NCI-H446 treated with DMSO at 0.1 percent for 48 hours (cell line): ENCODE measurements at regions not wholly inside any gene's neighbourhood (a gene's known extent, or its start where the extent isn't known, plus 50 kb on each side); places are given as distances from the start of the nearest gene placed in this dataset.
A peak's percentile ranks its signal among the peaks of the same experiment; 100 is the strongest.

Experiments
- DNase-seq: peaks from one replicate; lab custom pipeline; 2025; lab: John Stamatoyannopoulos, UW

- no peak for DNase-seq
Measured at GRCh38 chr14:65877624-65878023, 465.1 kb downstream of the FUT8 start.

GRCh38 chr14:65878586-65878985 is 466.1 kb downstream of the FUT8 start:
- no peak for DNase-seq

GRCh38 chr14:65879248-65880009 is 466.9 kb downstream of the FUT8 start:
- DNase-seq, result no peak

- DNase-seq, result no peak
Measured at GRCh38 chr14:65880507-65880906, 468.0 kb downstream of the FUT8 start.

- no peak for DNase-seq
Measured at GRCh38 chr14:65881642-65882041, 469.1 kb downstream of the FUT8 start.

- no peak for DNase-seq
Measured at GRCh38 chr14:65888677-65889076, 476.1 kb downstream of the FUT8 start.

GRCh38 chr14:65892315-65892714 is 479.8 kb downstream of the FUT8 start:
- no peak for DNase-seq

- DNase-seq, result no peak
Measured at GRCh38 chr14:65900164-65900563, 487.6 kb downstream of the FUT8 start.

GRCh38 chr14:65901595-65901994 is 489.1 kb downstream of the FUT8 start:
- DNase-seq, result no peak

GRCh38 chr14:65904988-65905387 is 492.5 kb downstream of the FUT8 start:
- DNase-seq, result no peak

GRCh38 chr14:65906344-65906743 is 493.8 kb downstream of the FUT8 start:
- no peak for DNase-seq

GRCh38 chr14:65906948-65907347 is 494.4 kb downstream of the FUT8 start:
- DNase-seq, result no peak

GRCh38 chr14:65910108-65910786 is 497.7 kb downstream of the FUT8 start:
- DNase-seq, result peak; percentile 57

GRCh38 chr14:65915125-65915524 is 502.6 kb downstream of the FUT8 start:
- no peak for DNase-seq

GRCh38 chr14:65916055-65916454 is 503.5 kb downstream of the FUT8 start:
- DNase-seq, result no peak

- no peak for DNase-seq
Measured at GRCh38 chr14:65920996-65921395, 508.5 kb downstream of the FUT8 start.

- DNase-seq, result no peak
Measured at GRCh38 chr14:65922142-65922541, 509.6 kb downstream of the FUT8 start.

- DNase-seq, result no peak
Measured at GRCh38 chr14:65926504-65926903, 514.0 kb downstream of the FUT8 start.

- DNase-seq, result no peak
Measured at GRCh38 chr14:65926935-65927700, 514.6 kb downstream of the FUT8 start.

GRCh38 chr14:65927931-65928356 is 515.4 kb downstream of the FUT8 start:
- DNase-seq, result no peak

GRCh38 chr14:65928995-65929394 is 516.5 kb downstream of the FUT8 start:
- DNase-seq, result no peak

- DNase-seq, result peak; percentile 49
Measured at GRCh38 chr14:65933400-65934069, 521.0 kb downstream of the FUT8 start.
